ENCODE measurements at regions not wholly inside any gene's neighbourhood (a gene's known extent, or its start where the extent isn't known, plus 50 kb on each side); places are given as distances from the start of the nearest gene placed in this dataset.

- DNase-seq, result no peak
- Histone ChIP-seq H3K4me1 (no peaks in the 10 kb centered on the region), H3K27me3 (no peaks in the 10 kb centered on the region), H3K36me3 (no peaks in the 10 kb centered on the region), H3K27ac (no peak overlapping the region), H3K9me3 (no peaks in the 10 kb centered on the region), H3K4me3 (no peak overlapping the region)
- no peak for ATAC-seq
- 79 to 91% methylated on average over 5 of the region's 5 CpGs for WGBS, 2 donors
- intact Hi-C loops (cut with DNase I), result loop anchor here in 1 of 10 donors (10.0 kb wide), 1 partner anchor 259 kb away; no protein-coding TSS in a partner anchor
- no peak for TF ChIP-seq CTCF (IDR thresholded peaks at IDR 0.05)
Observed at GRCh38 chr2:71863396-71863795, 284.3 kb downstream of the CYP26B1 start.

GRCh38 chr2:71862921-71863320 is 284.7 kb downstream of the CYP26B1 start:
- no peaks in the 10 kb centered on the region for H3K36me3 ChIP-seq
- intact Hi-C loops (cut with DNase I), result loop anchor here in 1 of 10 donors (10.0 kb wide), 1 partner anchor 258 kb away; no protein-coding TSS in a partner anchor
- H3K27ac ChIP-seq, result no peak overlapping the region
- H3K4me1 ChIP-seq, result no peaks in the 10 kb centered on the region
- TF ChIP-seq CTCF (IDR thresholded peaks at IDR 0.05), result no peak
- ATAC-seq (no peak), DNase-seq (no peak)
- H3K4me3 ChIP-seq, result no peak overlapping the region
- H3K27me3 ChIP-seq, result no peaks in the 10 kb centered on the region
- 69 to 82% methylated on average over 3 of the region's 3 CpGs for WGBS, 2 donors
- no peaks in the 10 kb centered on the region for H3K9me3 ChIP-seq

GRCh38 chr2:71861186-71862160 is 286.2 kb downstream of the CYP26B1 start:
- H3K9me3 ChIP-seq, result no peaks in the 10 kb centered on the region
- no peaks in the 10 kb centered on the region for H3K4me1 ChIP-seq
- intact Hi-C loops (cut with DNase I), result loop anchor here in 1 of 10 donors (10.0 kb wide), 1 partner anchor 257 kb away; no protein-coding TSS in a partner anchor
- peaks cover 0 to under 1% (median 0%) of the 10 kb centered on the region in 7 donors for H3K27me3 ChIP-seq
- H3K27ac ChIP-seq, result no peak overlapping the region
- H3K36me3 ChIP-seq, result no peaks in the 10 kb centered on the region
- TF ChIP-seq CTCF (IDR thresholded peaks at IDR 0.05), result no peak
- no peak for DNase-seq
- no peak for ATAC-seq
- WGBS, 2 donors, result 87% methylated on average over 17 of the region's 17 CpGs
- no peak overlapping the region for H3K4me3 ChIP-seq

GRCh38 chr2:71860381-71860926 is 287.2 kb downstream of the CYP26B1 start:
- Histone ChIP-seq H3K4me3 (no peak overlapping the region), H3K27me3 (peaks cover 0 to 5% (median 0%) of the 10 kb centered on the region in 7 donors), H3K27ac (no peak overlapping the region), H3K9me3 (peaks cover 0 to 10% (median 0%) of the 10 kb centered on the region in 11 donors), H3K36me3 (no peaks in the 10 kb centered on the region), H3K4me1 (no peaks in the 10 kb centered on the region)
- 89 to 91% methylated on average over 4 of the region's 4 CpGs for WGBS, 2 donors
- intact Hi-C loops (cut with DNase I), result loop anchor here in 1 of 10 donors (10.0 kb wide), 1 partner anchor 256 kb away; no protein-coding TSS in a partner anchor
- TF ChIP-seq CTCF (IDR thresholded peaks at IDR 0.05), result no peak
- DNase-seq, result no peak
- no peak for ATAC-seq
